ENCODE measurements at regions not wholly inside any gene's neighbourhood (a gene's known extent, or its start where the extent isn't known, plus 50 kb on each side); places are given as distances from the start of the nearest gene placed in this dataset.

DNA sequence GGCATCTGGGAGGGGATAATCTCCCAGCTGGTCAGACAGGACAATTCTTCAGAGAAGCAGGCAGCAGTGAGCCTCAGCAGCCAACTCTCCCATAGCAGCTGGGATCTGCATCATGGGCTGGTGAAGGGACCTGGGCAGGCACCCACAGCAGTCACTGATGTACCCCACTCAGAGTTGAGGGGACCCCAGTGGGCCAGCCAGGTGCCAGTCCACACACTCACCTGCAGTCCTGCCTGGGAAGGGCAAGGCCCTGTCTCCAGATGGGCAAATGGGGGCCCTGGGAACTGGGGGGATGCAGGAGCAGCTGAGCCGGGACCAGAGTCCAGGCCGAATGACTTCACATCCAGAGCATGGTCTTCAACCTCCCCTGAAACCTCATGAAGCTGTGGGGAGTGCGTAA lies 170.4 kb downstream of the ZFP36L2 start:
- no peaks in the 10 kb centered on the region for H3K9me2 ChIP-seq (ENCODE audit: insufficient read depth, low read length)
- no peak overlapping the region for H3K27ac ChIP-seq (ENCODE audit: low read depth, low read length, poor library complexity, severe bottlenecking)
- intact Hi-C loops (cut with micrococcal nuclease; ENCODE audit: unreplicated experiment), result no loop called here
- no peak overlapping the region for H2AFZ ChIP-seq (ENCODE audit: low read length)
- no peaks in the 10 kb centered on the region for H3K79me2 ChIP-seq (ENCODE audit: insufficient read depth, low read depth, low read length)
- TF ChIP-seq, protein P1, sequence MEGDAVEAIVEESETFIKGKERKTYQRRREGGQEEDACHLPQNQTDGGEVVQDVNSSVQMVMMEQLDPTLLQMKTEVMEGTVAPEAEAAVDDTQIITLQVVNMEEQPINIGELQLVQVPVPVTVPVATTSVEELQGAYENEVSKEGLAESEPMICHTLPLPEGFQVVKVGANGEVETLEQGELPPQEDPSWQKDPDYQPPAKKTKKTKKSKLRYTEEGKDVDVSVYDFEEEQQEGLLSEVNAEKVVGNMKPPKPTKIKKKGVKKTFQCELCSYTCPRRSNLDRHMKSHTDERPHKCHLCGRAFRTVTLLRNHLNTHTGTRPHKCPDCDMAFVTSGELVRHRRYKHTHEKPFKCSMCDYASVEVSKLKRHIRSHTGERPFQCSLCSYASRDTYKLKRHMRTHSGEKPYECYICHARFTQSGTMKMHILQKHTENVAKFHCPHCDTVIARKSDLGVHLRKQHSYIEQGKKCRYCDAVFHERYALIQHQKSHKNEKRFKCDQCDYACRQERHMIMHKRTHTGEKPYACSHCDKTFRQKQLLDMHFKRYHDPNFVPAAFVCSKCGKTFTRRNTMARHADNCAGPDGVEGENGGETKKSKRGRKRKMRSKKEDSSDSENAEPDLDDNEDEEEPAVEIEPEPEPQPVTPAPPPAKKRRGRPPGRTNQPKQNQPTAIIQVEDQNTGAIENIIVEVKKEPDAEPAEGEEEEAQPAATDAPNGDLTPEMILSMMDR (conservative IDR thresholded peaks at IDR 0.05; ENCODE audit: low read length), result no peak
- TF ChIP-seq EZH2phosphoT487 (IDR thresholded peaks at IDR 0.05; ENCODE audit: borderline replicate concordance, low read depth, low read length), result no peak
- POLR2A ChIA-PET, result no interaction called here
- H4K20me1 ChIP-seq (ENCODE audit: insufficient read depth, low read length), result no peaks in the 10 kb centered on the region
- H3K4me1 ChIP-seq (ENCODE audit: insufficient read depth, low read length, poor library complexity, severe bottlenecking), result no peaks in the 10 kb centered on the region
- BruUV-seq (replicated peaks), result no TSS peak
- H3K4me2 ChIP-seq (ENCODE audit: low read length), result no peak overlapping the region
- DNase-seq (ENCODE audit: low spot score), result no peak
- no peaks in the 10 kb centered on the region for H3K36me3 ChIP-seq (ENCODE audit: insufficient read depth, low read length)
- CTCF ChIA-PET (ENCODE audit: unreplicated experiment), result no interaction called here
- no peak overlapping the region for H3K4me3 ChIP-seq (ENCODE audit: low read depth, low read length, poor library complexity, severe bottlenecking)
- H3K9me3 ChIP-seq (ENCODE audit: low read length), result no peaks in the 10 kb centered on the region

GRCh38 chr2:43055086-43055912 lies 171.1 kb downstream of the ZFP36L2 start:
- Histone ChIP-seq H3K4me2 (ENCODE audit: low read length) (no peak overlapping the region), H3K9me2 (ENCODE audit: insufficient read depth, low read length) (no peaks in the 10 kb centered on the region), H4K20me1 (ENCODE audit: insufficient read depth, low read length) (no peaks in the 10 kb centered on the region), H3K36me3 (ENCODE audit: insufficient read depth, low read length) (no peaks in the 10 kb centered on the region), H3K9me3 (ENCODE audit: low read length) (no peaks in the 10 kb centered on the region), H3K4me1 (ENCODE audit: insufficient read depth, low read length, poor library complexity, severe bottlenecking) (no peaks in the 10 kb centered on the region), H3K4me3 (ENCODE audit: low read depth, low read length, poor library complexity, severe bottlenecking) (no peak overlapping the region), H3K79me2 (ENCODE audit: insufficient read depth, low read depth, low read length) (no peaks in the 10 kb centered on the region), H3K27ac (ENCODE audit: low read depth, low read length, poor library complexity, severe bottlenecking) (no peak overlapping the region), H2AFZ (ENCODE audit: low read length) (no peak overlapping the region)
- intact Hi-C loops (cut with micrococcal nuclease; ENCODE audit: unreplicated experiment), result no loop called here
- no peak for DNase-seq (ENCODE audit: low spot score)
- ChIA-PET CTCF (ENCODE audit: unreplicated experiment) (no interaction called here), POLR2A (no interaction called here)
- BruUV-seq (replicated peaks), result no TSS peak
- TF ChIP-seq, protein P1 (conservative IDR thresholded peaks at IDR 0.05; ENCODE audit: low read length), result no peak
- no peak for TF ChIP-seq EZH2phosphoT487 (IDR thresholded peaks at IDR 0.05; ENCODE audit: borderline replicate concordance, low read depth, low read length)

DNA sequence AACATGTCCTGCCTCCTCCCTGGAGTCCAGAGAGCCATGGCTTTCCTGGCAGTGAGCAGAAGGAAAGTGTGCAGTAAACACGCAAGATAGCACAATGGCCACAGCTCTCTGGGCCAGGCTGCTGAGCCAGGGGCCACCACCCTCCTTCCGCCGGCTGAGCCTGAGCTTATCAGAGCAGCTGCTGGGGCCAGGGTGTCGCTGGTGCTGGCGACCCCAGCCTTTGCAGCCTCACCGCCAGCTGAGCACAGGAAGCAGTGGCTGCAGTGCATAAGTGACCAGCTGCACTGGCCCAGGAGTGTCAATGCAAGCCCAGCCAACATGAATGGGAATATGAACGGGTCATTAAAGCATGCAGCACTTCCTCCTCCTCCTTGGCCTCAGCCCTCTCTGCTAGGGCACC lies 172.0 kb downstream of the ZFP36L2 start:
- Histone ChIP-seq H4K20me1 (ENCODE audit: insufficient read depth, low read length) (no peaks in the 10 kb centered on the region), H3K4me2 (ENCODE audit: low read length) (no peak overlapping the region), H3K36me3 (ENCODE audit: insufficient read depth, low read length) (no peaks in the 10 kb centered on the region), H3K27ac (ENCODE audit: low read depth, low read length, poor library complexity, severe bottlenecking) (no peak overlapping the region), H2AFZ (ENCODE audit: low read length) (no peak overlapping the region), H3K4me3 (ENCODE audit: low read depth, low read length, poor library complexity, severe bottlenecking) (no peak overlapping the region), H3K4me1 (ENCODE audit: insufficient read depth, low read length, poor library complexity, severe bottlenecking) (no peaks in the 10 kb centered on the region), H3K79me2 (ENCODE audit: insufficient read depth, low read depth, low read length) (no peaks in the 10 kb centered on the region), H3K9me3 (ENCODE audit: low read length) (no peaks in the 10 kb centered on the region), H3K9me2 (ENCODE audit: insufficient read depth, low read length) (no peaks in the 10 kb centered on the region)
- ChIA-PET POLR2A (no interaction called here), CTCF (ENCODE audit: unreplicated experiment) (no interaction called here)
- TF ChIP-seq, protein P1 (conservative IDR thresholded peaks at IDR 0.05; ENCODE audit: low read length), result no peak
- TF ChIP-seq EZH2phosphoT487 (IDR thresholded peaks at IDR 0.05; ENCODE audit: borderline replicate concordance, low read depth, low read length), result no peak
- intact Hi-C loops (cut with micrococcal nuclease; ENCODE audit: unreplicated experiment), result no loop called here
- no TSS peak for BruUV-seq (replicated peaks)
- no peak for DNase-seq (ENCODE audit: low spot score)

All from OCI-LY7 (cell line).